GM11168 (cell line): ENCODE measurements at regions not wholly inside any gene's neighbourhood (a gene's known extent, or its start where the extent isn't known, plus 50 kb on each side); places are given as distances from the start of the nearest gene placed in this dataset.

Experiments used
- in situ Hi-C: fragments of 300-500 bp; cut with MboI; formaldehyde crosslinking; loops from one replicate; pipeline ENCODE4 v1.12.0; 2022; ENCODE audit warnings: low sequenced_read_pairs; ENCODE audit not compliant: unreplicated experiment

- in situ Hi-C loops = no loop called here
Measured at GRCh38 chr2:139228276-139228675, 448.1 kb upstream of the NXPH2 start.

GRCh38 chr2:139225961-139226360 is 445.8 kb upstream of the NXPH2 start:
- in situ Hi-C loops = no loop called here

DNA sequence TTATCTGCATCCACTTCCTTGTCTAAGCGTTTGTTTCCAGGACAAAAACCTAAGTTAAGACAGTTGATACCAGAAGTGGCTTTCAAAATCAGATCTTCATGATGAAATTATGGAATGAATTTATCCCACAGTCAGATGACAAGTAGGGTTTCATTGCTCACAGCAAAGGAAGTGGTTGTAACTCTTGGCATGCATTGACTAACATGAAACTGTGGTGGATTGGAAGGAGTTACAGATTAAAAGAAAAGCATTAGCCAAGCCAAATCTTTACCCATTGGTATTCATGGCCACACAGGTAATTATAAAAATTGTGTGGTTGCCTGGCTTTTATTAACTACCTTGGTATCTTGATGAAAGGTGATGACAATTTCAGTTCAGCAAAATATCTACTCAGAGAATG is 438.0 kb upstream of the NXPH2 start:
- in situ Hi-C loops = no loop called here

- in situ Hi-C loops = no loop called here
Measured at GRCh38 chr2:139217641-139218040, 437.5 kb upstream of the NXPH2 start.

GRCh38 chr2:139216435-139216834 is 436.2 kb upstream of the NXPH2 start:
- in situ Hi-C loops = no loop called here

GRCh38 chr2:139214801-139215200 is 434.6 kb upstream of the NXPH2 start:
- in situ Hi-C loops = no loop called here

- in situ Hi-C loops = no loop called here
Measured at GRCh38 chr2:139209586-139209985, 429.4 kb upstream of the NXPH2 start.

DNA sequence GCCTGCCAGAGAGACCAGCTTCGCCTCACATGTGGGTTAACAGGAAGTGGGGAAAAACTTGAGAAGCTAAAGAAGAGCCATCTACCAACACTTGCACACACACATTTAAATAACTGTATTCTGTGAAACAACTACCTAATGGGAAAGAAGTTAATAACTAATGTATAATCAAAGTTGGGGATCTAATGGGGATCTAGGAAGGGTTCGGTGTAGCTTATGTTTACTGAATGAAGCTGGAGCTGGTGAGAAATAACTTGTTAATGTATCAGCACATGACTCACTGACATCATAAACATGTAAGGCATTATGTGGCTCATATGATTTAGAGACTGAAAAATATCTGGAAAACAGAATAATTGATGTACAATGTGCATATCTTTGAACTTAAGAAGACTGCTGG is 421.3 kb upstream of the NXPH2 start:
- in situ Hi-C loops = no loop called here

DNA sequence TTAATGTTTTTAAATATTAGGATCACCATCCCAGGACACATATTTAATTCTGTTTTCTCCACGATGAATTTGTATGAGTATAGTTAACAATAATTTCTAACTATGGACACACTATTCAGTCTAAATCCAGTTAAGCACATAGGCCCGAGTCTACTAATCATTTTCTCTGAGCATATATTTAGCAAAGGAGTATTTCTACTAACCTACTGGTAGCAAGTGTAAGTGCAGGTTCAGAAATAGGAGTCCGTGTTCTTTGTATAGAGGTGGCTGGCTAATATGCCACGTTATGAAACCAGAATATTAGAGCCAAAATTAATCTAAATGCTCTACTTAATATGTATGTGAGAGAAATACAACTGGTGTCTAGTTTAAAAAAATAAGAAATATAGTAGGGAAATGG is 416.6 kb upstream of the NXPH2 start:
- in situ Hi-C loops = no loop called here

DNA sequence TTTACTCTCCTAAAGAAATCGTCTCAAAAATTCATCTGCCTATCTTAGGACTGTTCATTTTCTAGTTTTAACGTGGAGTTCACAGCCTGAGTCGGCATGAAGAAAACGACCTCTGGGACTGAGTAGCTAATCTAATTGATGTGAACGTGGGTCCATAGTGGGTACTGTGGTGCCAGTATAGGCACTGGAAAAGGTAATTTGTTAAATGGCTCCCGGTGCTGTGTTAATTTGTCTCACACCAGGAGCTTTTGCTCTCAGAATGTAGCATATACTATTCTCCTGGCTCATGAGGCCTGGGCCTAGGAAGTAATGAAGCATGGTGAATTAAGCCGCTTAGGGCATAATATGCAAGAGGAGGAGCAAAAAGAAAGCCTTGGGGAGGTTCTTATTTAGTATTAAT is 414.4 kb upstream of the NXPH2 start:
- in situ Hi-C loops = no loop called here

- in situ Hi-C loops = no loop called here
Measured at GRCh38 chr2:139177041-139177440, 396.9 kb upstream of the NXPH2 start.

DNA sequence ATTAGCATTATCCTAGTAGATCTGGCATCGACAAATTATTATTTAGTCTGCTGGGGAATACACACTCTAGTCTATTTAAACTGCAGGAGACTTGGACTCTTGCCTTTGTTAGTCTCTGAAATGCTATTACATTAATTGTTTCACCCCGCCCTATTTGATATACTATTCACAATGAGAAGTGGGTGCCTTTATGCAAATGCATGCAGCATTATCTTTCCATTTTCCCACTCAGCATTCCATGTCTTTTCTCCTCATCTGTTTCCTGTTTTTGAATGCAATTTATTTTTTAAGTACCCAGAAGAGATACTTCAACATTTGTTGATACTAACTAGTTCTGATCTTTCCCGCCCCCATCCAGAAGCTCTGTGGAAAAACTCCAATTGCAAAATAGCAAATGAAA is 395.3 kb upstream of the NXPH2 start:
- in situ Hi-C loops = no loop called here

DNA sequence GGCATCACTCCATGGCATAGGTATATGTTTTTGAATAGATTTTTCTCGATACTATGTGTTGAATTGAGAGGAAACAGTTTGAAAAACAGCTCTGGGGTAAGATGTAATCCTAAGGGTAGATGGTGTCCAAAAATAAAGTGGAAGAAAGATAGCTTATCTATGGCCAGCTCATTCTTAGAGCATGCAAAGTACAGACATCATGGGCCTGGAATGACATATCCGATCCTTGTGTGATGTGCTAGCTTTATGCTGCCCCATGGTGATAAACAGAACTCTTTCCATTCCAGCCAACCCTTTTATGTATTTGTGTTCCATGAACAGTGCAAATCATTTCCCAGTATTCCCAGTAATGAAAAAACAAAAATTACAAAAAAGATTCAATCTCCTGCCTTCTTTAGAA is 390.2 kb upstream of the NXPH2 start:
- in situ Hi-C loops = no loop called here

DNA sequence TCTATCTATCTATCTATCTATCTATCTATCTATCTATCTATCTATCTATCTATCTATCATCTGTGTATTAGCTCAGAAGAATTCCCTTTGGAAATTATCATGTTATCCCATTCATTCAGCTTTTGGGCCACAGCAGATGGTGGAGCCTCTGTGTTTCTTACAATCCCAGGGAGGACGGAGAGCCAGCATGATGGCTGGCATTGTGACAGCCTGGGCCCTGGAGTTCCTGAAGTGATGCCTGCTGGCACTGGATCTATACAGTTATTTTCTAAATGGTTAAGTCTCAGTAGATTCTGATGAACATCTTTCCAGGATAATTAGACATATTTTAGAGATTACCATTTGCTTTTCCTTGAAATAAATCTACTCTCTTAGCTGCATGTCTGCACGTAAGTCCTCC is 385.4 kb upstream of the NXPH2 start:
- in situ Hi-C loops = no loop called here

DNA sequence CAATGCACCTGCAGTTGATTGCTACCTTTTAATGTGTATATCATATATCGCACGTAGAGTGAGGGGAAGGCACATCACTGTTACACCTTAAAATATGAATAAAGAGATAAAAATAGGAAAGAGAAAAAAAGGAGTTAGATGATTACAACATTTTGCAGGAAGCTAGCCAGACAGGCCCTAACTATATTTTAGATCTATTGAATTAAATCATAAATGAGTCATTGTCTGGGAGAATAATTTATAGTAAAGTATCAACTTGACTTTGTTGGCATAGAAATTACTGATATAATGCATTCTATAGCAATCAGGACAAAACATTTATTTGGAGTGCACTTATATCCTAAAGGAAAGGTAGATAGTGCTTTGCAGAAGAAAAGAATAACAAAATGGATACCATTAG is 384.9 kb upstream of the NXPH2 start:
- in situ Hi-C loops = no loop called here

- in situ Hi-C loops = no loop called here
Measured at GRCh38 chr2:139162957-139163356, 382.8 kb upstream of the NXPH2 start.

DNA sequence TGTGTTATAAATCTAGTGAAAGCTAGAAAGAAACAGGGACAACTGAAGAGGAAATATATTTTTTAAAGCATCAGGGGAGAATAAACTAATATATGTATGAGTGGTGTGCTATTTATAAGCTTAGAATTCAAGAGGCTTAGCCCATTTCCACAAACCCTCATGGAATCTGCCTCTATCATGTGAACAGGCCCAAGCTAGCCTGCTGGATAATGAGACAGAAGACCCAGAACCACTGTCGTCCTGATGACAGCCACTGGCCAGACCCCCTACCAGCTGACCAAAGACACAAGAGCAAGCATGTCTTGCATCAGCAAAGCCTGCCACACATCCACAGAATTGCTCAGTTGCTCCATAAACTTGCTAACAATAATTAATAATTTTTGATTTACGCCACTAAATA is 382.3 kb upstream of the NXPH2 start:
- in situ Hi-C loops = no loop called here

GRCh38 chr2:139160836-139161235 is 380.6 kb upstream of the NXPH2 start:
- in situ Hi-C loops = no loop called here

DNA sequence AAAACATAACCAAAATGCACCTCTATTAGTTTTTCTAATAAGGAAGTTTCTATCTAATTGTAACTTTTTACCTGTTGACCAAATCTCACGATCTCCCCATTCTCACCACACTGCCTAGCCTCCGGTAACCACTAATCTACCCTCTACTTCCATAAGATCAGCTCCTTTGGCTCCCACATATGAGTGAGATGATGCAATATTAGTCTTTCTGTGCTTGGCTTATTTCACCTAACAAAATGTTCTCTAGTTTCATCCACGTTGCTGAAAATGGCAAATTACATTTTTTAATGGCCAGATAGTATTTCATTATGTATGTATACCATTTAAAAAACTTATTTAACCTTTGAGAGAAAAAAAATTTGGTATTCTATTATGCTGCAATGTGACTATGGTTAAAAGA is 379.0 kb upstream of the NXPH2 start:
- in situ Hi-C loops = no loop called here

GRCh38 chr2:139156730-139157129 is 376.5 kb upstream of the NXPH2 start:
- in situ Hi-C loops = no loop called here

DNA sequence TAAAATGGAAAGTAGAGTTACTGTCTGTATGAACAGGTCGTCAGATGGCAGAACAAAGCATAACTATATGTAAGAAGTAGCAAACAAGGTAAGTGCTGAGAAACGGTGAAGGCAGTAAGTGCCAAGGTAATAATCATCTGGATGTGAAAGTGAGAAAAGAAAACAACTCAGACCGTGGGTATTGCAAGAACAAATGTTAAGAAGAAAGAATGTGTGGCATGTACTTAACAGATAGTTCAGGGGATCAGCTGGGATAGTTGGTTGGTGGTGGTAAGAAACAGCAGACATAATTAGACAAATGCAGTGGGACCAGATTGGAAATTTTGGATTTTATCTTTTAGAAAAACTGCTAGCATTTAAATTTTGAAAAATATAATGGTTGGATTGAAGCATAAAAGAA is 375.8 kb upstream of the NXPH2 start:
- in situ Hi-C loops = no loop called here

DNA sequence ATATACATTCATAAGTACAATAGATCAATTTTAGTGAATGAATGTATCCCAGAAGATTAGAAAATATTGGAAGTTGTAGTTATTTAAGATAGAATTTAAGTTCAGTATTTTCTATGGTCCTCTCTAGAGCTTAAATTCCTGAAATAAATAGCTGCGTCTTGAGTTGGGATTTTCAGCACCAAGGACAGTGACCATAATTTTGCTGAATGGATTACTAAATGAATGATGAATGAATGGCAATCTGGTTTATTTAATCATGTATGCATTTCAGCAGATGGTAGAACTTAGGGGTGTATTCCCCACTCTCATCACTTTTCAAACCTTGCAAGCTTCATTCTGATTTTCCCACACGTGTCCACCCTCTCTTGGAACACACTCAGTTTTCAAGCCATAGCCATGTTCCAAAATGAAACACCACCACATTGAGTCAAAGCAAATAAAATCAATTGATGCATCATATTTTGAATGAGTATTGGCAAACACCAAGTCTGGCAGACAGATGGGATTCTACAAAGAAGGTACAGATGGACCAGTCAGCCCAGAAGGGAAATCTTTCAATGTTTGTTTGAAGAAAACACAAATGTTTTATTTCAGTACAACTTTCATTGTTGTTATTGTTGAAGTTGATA is 362.2 kb upstream of the NXPH2 start:
- in situ Hi-C loops = no loop called here

DNA sequence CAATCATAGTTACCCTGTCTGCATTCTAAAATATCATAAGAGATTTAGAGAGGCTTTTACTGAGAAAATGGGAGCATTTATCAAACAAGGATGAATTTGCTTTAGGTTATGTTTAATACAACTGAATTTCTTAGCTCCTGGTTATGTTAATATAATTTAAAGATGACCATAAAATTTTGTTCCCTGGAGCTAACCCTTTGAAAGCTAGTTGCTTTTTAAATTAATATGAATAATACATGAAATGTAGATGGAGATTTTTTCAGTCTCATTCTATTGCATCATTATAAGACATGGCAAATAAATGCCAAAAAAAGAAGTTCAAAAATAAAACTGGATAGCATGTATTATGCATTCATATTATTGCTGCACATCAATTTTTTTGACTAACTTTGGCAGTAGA is 344.1 kb upstream of the NXPH2 start:
- in situ Hi-C loops = no loop called here
